HG02938 (cell line): ENCODE measurements at regions not wholly inside any gene's neighbourhood (a gene's known extent, or its start where the extent isn't known, plus 50 kb on each side); places are given as distances from the start of the nearest gene placed in this dataset.
"Not testable (repeated sequence)": the region's sequence is repeated elsewhere in the genome, so short reads cannot be mapped to it uniquely, and the experiment has no call there.

Experiments
- ATAC-seq: cut with Tn5 transposase; IDR thresholded peaks from one replicate; pipeline ENCODE4 v1.9.1; 2021; ENCODE audit warnings: mild to moderate bottlenecking, moderate library complexity; ENCODE audit not compliant: unreplicated experiment

DNA sequence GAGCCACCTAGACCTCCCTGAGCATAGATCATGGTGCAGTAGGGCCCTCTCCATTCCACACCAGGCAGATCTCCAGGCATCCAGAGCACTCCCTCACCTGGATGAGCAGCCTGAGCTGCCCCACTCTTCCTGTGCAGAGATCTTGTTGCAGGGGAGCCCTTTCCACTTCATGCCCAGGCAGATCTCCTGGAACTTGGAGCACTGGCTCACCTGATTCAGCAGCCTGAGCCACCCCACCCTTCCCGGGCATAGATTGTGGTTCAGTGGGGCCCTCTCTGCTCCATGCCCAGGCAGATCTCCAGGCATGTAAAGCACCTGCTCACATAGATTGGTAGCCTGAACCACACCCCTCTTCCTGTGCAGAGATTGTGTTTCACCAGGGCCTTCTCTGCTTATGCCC, 78.0 kb downstream of the SEC16B start:
- ATAC-seq: no peak

DNA sequence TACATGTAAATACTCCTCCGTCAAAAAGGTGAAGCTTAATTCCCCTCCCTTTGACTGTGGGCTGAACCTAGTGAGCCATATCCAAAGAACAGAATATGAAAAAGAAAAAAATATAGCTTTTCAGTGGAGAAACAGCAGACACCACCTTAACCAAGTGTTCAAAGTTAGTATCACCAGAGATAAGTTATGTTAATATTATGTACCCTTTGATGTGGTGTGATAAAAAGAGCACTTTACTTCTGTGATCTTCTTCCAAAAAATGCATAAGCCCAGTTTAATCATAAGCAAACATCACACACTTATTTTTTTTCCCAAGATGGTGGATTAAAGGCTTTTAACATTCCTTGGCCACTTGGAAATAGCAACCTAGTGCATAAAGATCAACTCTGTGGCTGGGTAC, 79.4 kb downstream of the SEC16B start:
- no peak for ATAC-seq

DNA sequence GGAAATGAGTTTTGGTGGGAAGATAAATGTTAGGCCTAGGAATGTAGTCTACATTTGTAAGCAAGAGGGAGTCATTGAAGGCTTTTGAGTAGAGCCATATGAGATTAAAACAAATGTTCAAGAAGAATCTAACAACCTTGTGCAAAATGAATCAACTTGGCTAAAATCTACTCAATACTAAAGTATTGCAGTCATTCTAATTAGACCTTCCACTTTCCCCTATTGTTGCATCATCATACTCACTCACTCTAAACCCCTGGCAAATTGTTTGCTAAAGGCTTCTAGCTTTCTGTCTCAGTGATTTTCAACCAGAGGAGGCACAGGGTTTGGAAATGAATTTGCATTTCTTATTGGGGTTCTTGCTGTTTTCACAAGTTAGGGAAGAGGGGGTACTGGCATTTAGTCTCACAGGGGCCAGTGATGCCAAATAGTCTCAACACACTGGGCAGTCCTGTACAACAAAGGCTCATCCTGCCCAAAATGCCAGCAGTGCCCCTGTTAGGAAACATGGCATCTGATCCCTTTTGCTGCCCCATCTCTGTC, 85.3 kb downstream of the SEC16B start:
- ATAC-seq: no peak

DNA sequence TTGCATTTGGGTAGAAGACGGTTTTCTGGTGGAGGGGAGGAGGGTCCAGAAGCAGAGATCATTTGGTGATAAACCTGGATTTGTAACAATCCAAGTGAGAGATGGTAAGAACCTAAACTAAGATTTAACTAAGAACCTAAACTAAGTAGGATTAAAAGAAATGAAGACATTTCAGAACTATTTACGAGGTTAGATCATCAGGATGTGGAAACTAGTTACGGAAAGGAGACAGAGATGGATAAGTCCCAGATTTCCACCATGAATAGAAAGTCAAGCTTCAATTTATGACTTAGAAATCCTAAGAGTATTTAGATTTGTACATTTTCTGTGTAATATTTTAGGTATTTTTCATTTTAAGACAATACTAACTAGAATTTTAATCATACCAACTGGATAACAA, 86.3 kb downstream of the SEC16B start:
- ATAC-seq: no peak

DNA sequence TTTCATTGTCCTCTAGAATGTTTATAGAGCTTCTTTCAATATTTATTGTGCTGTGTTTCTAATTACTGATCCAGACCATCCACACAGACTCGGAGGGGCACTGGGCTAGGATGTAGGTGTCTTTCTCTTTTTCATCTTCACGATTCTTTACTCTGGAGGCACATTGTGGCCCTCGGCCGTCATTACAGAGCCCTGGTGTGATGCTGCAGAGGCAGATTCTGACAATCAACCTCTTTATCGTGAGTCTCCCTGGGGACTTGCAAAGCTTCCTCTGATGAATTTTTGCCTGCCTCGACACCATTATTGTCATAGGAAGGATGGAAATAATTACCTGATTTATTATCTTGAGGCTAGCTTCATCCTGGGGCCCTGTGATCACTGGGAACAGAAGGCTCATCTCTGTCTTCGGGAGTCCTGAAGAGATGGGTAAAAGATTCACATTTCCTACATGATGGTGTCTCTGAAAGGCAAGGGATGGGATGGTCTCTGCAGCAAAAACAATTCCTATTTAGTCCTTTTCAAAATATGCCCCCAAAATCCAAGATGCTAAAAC, 89.4 kb downstream of the SEC16B start:
- no peak for ATAC-seq

DNA sequence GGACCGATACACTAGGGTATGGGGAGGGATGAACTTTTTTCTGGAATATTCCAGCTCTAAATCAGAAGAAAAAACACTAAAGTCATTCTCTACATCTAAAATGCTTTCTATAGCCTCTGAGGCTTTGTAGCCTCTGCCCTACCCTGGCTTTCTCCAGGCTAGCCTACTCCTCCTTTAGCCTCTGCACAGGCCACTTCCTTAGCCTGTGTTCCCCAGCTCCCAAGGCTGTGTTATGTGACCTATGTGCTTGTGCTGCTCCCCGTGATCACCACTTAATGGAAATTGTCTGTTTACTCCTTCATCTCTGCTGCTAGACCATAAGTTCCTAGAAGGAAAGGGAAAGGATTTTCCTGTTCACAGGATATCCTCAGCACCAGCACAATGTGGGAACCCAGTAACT, 92.8 kb downstream of the SEC16B start:
- ATAC-seq: no peak

DNA sequence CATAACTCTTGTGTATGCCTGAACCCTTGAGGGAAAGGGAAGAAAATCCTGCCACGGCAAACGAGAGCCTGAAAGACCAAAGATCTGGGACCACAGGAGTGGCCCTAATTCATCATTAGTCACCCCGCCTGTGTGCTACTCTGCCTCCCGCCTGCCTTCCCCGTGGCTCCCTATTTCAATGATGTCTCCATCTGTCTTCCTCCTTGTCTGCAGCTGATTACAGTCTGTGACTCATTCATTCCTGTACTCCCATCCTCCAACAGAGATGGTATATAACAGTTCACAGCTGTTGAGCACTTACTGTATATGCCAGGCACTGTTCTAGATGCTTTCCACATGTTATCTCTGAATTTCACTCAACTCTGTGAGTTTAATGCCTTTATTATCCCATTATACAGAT, 96.6 kb downstream of the SEC16B start:
- no peak for ATAC-seq

DNA sequence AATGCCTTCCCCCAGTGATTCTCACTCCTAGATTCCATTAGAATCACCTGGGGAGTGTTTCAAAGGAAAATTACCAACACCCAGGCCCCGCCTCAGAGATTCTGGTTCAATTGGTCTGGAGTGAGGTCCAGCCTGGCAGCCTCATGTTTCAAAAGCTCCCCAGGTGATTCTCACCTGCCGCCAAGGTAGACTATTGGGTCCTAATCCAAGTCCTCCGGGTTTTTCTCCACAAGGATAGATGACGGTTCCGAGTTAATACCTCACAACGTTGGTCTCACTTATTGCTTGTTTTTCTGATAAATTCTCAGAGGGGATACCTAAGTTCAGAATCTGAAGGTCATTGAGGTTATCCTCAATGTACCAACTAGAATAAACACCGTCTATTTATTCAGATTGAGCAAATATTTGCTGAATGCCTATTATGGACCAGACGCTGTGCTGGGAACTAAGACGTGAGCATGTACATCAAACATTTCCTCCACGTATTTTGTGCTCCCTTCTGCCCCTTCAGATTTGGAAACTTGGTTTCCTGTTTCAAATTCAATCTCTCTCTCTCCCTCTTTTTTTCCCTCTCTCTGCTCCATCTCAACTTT, 97.5 kb downstream of the SEC16B start:
- ATAC-seq: no peak

DNA sequence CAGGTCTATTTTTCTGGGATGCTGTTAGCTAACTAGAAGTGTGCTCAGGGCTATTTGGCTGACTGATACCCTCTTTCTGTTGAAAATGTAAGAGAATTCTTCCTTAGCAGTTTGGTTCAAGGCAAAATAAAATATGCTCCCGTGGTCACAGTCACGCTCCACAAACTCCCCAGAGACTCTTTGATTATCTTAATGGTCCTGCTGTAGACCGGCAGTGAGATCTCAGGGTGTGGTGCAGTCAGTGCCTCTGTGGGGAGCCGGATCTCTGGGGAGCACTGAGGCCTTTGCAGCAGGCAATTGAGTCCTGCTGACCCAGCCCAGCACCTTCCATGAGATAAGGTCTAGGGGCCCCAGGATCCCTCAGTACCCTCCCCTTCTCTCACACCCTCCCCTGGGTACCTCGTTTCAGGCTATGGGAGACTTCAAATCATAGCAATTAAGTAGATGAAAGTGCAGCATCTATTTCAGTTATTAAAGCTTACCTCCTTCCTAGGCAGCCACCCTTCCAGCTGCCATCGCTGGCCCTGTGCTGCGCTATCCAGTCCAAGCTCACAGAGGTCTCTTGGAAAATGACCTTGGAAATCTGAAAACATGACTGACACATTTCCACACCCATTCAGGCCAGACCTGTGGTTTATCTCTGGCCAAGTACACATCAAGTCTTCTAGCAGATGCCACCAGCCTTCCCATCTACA, 98.1 kb downstream of the SEC16B start:
- ATAC-seq: no peak

DNA sequence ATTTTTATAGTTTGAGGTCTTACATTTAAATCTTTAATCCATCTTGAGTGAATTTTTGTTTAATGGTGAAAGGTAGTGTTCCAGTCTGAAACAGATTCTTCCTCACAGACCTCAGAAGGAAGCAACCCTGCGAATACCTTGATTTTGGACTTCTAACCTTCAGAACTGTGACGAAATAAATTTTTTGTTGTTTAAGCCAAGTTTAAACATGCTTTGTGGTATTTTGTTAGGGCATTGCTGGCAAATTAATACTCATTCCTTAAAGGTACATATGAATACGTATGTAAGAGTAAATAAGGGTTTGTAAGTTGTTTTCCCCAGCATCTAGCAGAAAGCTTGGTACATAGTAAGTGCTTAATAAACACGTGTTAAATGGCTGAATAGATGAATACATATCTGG, 100.3 kb downstream of the SEC16B start:
- no peak for ATAC-seq

DNA sequence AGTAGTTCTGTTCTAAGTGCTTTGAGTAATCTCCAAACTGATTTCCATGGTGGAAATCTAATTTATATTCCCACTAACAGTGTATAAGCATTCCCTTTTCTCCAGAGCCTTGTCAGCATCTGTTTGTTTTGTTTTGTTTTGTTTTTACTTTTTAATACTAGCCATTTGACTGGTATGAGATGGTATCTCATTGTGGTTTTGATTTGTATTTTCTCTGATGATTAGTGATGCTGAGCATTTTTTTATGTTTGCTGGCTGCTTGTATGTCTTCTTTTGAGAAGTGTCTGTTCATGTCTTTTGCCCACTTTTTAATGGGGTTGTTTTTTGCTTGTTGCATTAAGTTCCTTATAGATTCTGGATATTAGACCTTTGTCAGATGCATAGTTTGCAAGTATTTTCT, 100.8 kb downstream of the SEC16B start:
- ATAC-seq: not testable (repeated sequence)

DNA sequence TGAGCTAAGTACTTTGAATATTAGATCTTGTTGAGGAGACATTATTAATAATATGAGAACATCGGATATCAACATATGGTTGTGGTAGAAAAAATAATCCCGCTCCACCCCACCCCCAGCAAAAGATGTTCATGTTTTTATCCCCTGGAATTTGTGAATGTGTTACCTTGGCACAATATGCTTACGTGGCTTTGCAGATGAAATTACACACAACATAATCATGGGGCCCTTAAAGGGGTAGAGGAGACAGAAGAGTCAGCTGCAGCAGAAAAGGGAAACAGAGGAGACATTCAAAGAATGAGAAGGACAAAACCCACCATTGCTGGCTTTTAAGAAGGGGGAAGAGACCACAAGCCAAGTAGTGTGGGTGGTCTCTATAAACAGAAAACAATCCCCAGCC, 104.1 kb downstream of the SEC16B start:
- ATAC-seq: no peak

DNA sequence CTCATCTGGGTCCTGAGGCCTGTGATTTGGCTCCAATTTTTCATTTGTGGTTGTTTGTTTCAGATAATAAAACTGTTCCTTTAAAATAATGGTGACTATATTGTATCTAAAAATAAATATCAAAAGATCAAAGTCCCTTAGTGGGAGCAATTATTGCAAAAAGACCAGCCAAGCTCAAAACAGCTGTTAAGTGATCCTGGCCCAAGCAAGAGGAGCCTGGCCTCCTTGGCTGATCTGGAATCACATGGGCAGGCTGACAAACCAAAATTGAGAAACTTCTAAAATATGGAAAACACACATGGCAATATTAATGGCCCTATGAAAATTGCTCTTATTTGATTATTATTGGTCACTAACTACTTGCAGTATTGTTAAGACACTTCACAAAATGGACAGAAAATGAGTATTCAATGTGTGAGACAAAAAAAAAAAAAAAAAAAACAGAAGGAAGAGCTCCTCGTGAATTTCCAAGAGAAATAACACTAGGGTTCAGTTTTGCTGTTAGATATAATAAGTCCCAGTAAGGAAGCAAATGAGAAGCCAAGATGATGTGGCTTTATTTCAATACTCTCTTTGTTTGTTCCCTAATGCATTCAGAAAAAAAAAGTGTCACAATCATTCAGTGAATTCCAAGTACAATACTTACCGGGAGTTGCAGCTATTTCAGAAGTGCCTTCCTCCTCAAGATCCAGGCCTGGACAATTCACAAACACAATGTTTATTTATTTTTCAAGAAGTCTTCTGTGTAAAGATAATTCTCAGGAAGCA, 105.1 kb downstream of the SEC16B start:
- ATAC-seq: no peak

DNA sequence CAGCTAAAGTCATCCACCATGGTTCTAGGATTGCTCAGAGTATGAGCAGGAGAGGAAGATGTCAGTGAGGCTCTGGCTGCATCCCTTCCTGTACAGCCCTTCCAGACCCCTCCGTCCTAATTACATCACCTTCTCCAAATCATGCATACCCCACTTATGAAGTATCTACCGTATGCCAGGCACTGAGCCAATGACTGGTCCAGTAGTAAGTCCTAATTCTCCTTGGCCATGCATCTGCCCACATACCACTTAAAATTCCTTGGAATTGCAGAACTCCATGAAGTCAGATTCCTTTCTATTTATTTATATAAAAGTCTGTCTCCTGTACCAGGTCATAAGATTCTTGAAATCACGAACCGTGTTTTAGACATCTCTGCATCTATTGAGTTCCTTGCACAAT, 106.1 kb downstream of the SEC16B start:
- no peak for ATAC-seq

DNA sequence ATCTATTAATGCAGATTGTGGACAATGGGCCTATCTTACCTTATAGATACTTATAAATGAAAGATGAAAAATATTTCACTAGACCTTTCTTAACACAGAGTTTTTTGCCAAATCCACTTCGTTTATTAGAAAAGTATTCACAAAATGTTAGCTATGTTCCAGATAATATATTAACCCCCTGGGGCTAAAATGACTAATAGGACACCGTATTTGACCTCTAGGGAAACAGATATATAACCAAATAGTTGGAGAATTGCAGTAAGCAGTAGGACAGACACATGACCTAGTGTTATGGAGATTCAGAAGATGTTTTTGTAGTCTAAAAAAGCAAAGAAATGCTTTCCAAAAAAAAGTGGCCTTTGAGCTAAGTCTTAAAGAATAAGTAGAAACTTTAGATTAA, 106.9 kb downstream of the SEC16B start:
- ATAC-seq: no peak

DNA sequence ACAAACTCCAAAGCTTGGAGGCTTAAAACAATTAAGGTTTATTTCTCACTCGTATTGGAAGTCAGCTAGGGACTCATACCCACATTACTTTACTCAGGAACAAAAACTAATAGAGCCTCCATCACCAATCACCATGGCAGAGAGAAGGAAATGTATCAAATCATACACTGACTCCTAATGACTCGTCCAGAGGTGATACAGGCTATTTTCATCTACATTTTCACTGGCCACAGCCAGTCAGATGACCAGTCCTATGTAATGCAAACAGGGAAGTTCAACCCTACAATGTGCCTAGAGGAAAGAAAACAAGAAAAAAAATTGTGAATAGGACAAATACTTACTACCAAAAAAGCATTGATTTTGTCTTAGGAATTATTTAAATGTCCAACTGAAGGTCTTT, 110.3 kb downstream of the SEC16B start:
- no peak for ATAC-seq

DNA sequence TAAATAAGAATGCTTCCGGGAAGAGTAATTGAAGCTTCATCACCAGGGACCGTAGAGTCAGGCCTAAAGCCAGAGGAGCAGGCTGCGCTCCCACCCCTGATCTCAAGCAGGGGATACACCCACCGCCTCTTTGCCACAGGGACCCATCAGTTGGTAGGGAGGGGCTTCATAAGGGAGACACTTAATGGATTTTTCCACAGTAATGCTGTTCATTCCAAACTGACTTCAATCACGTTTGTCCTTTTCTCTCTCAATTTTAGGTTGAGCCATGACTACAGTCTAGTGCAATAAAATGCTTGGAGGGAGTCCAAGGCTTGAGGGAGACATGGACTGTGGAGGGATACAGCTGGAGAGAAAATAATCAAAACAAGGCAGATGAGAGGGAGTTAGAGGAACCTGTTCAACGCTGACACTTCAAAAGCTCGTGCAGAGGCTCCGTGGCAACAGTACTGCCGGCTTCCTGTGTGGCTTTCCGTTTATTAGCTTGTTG, 111.5 kb downstream of the SEC16B start:
- ATAC-seq: no peak

DNA sequence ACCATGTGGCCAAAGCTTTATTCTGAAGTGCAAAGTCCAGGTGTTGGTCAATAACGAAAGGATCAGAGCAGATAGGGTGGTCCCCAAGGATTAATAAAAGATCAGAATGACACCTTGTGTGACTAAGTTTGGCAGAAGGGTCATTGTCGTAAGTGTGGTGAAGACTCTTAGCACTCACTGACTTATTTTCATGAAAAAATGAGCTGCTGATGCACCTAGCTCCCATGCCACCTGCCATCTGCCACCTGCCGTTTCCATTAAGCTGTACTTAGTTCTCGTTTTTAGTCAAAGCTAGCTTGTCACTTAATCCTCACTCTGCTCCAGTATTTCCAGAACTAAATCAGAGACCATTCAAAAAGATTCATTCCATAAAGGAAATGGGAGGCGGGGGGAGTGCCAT, 112.6 kb downstream of the SEC16B start:
- no peak for ATAC-seq

DNA sequence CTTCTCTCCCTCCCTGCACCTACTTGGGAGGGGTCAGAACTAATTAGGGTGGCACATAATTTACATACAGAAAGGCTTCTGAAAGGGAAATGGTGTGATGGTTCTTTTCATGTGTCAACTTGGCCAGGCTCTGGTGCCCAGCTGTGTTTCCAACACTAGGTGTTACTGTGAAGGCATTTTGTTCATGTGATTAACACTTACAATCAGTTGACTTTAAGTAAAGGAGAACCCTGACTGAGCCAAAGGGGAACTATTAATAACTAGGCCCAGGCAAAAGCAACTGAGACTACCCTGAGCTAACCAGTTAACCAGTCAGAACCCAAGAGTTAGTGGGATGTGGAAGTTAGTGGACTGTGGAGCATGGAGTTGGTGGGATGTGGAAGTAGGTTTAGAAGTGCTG, 114.9 kb downstream of the SEC16B start:
- no peak for ATAC-seq

DNA sequence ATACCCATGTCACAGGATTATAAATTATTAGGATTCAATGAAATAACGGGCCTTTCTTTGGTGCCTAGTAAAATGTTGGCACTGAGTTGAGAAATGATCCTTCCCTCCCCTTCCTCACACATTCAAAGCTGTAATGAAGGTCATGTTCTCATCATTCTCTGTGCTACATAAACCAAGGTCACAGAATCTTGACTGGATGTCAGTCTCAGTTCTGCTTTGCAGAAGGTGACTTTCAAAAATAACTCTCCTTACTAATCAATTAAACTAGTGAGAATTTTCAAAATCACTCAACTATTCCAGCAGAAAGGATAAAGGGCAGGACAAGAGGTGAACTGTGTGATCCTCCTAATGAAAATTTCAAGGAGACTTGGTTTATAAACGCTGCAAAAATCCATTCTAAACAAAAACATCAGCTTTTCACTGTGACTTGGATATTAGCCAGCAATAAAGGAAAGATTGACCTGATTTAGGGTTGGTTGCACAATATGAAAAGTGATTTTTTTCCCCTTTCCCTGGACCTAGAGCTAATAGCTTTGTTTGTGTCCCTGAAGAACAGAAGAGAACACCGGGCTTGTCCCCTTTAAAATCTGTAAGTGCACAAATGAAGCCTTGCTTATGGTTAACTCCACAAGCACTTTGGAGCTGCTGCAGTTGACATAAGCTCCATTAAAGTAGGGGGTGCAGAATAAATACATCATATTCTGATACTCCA, 120.1 kb downstream of the SEC16B start:
- no peak for ATAC-seq

DNA sequence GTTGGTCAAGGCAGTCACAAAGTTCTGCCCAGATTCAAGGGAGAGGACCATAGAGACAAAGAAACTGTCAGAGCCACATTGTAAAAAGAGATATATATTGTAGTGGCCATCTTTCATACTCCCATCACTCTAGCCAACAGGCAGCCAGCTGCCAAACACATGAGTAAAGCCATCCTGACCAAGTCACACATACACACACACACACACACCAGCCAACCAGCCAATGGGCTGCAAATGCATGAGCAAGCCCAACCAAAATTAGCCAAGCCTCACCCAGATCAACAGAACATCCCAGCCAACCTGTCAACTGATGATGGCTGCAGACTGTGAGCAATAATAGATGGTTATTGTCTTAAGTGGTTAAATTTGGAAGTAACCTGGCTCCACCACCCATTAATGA, 120.7 kb downstream of the SEC16B start:
- no peak for ATAC-seq
